ENCODE measurements at regions not wholly inside any gene's neighbourhood (a gene's known extent, or its start where the extent isn't known, plus 50 kb on each side); places are given as distances from the start of the nearest gene placed in this dataset.

DNA sequence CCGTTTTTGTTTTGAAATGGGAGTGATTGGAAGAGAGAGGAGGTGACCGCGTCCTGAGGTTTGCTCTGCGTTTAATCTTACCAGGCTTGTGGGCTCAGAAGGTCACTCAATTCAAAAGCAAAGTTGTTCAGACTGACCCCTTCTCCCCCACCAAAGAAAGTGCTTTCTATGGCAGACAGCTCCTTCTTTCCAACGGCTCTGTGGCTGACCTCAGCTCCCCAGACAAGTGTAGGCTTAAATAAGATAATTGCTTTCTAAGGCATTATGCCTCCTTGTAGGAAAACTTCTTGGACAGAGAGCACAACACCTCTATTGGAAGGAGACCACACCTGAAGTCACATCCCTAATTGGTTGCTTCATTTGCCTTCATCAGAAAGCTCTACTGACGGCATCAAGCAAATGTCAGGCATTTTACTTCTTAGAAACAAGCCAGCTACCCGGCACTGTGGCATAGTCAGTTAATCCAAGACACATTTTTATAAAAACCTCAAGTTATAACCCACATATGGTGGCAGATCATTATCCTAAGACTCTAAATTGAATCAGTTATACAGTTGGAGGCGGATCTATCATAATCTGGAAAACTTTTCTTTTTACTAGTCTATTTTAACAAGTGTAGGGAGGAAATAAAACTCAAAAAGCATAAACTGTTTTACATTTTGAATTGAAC is 94.9 kb downstream of the TMEM174 start:
- intact Hi-C loops (cut with micrococcal nuclease; ENCODE audit: unreplicated experiment) = no loop called here
- CTCF ChIA-PET = no interaction called here
- H3K27me3 ChIP-seq (replicated peaks; ENCODE audit: insufficient read depth, low read depth, low read length, poor library complexity) = no peaks in the 10 kb centered on the region
- no TSS peak for BruUV-seq (replicated peaks)
- no peaks in the 10 kb centered on the region for H3K36me3 ChIP-seq (ENCODE audit: insufficient read depth, low read length, poor library complexity, severe bottlenecking)
- H3K4me1 ChIP-seq (ENCODE audit: insufficient read depth, low read length, poor library complexity, severe bottlenecking) = no peaks in the 10 kb centered on the region
- no peaks in the 10 kb centered on the region for H3K9me3 ChIP-seq (ENCODE audit: low read depth, low read length, poor library complexity, severe bottlenecking)
- TF ChIP-seq, protein P1, sequence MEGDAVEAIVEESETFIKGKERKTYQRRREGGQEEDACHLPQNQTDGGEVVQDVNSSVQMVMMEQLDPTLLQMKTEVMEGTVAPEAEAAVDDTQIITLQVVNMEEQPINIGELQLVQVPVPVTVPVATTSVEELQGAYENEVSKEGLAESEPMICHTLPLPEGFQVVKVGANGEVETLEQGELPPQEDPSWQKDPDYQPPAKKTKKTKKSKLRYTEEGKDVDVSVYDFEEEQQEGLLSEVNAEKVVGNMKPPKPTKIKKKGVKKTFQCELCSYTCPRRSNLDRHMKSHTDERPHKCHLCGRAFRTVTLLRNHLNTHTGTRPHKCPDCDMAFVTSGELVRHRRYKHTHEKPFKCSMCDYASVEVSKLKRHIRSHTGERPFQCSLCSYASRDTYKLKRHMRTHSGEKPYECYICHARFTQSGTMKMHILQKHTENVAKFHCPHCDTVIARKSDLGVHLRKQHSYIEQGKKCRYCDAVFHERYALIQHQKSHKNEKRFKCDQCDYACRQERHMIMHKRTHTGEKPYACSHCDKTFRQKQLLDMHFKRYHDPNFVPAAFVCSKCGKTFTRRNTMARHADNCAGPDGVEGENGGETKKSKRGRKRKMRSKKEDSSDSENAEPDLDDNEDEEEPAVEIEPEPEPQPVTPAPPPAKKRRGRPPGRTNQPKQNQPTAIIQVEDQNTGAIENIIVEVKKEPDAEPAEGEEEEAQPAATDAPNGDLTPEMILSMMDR (conservative IDR thresholded peaks at IDR 0.05; ENCODE audit: low read depth, low read length) = no peak
- no peak for TF ChIP-seq EZH2 (IDR thresholded peaks at IDR 0.05; ENCODE audit: borderline replicate concordance, low read depth, low read length, poor library complexity, severe bottlenecking)
- no peak for DNase-seq (ENCODE audit: low spot score)
- POLR2A ChIA-PET (ENCODE audit: low non-redundant PET) = interaction anchor here (0.6 kb wide), 1 partner anchor 210 kb away, joined by 4 read pairs; no protein-coding TSS in a partner anchor
- no peak overlapping the region for H3K27ac ChIP-seq (ENCODE audit: low read depth, low read length, poor library complexity, severe bottlenecking)
- no peak overlapping the region for H3K4me3 ChIP-seq (ENCODE audit: low read depth, low read length, poor library complexity, severe bottlenecking)

DNA sequence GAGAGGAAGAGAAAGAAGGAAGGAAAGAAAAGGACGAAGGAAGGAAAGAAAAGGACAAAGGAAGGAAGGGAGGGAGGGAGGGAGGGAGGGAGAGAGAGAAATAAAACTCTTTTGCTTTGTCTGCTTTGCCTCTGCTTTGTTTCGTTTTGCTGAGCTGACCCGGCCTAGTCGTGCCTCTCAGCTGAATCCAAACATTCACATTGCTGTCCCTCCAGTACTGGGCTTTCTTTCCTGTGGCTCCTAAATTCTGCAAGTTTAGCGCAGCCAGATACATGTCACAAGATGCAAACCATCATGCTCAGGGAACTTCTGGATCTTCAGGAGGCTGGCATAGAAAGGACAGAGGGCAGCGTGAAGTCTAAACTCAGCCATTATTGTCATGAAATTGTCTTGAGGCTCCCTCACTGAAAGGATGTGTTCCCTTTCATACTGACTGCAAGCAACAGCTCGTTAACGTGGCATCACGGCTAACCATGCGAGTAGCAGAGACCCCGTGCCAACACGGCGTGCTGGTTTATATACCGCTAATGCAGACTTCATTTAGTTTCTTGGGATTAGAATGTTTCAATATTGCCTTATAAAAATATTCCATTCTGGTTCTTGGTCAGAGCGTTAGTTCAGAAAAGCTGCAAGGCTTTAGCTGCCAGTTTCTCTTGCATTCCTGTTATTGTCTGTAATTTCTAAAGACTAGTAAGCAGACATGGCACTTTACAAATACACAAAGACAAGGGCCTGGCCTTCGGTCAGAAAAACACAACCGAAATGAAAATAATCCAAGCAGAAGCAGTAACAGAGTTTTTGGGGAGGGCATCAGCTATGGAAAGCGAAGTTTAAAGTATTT is 94.2 kb downstream of the TMEM174 start:
- no peak for DNase-seq (ENCODE audit: low spot score)
- BruUV-seq (replicated peaks) = no TSS peak
- H3K4me3 ChIP-seq (ENCODE audit: low read depth, low read length, poor library complexity, severe bottlenecking) = no peak overlapping the region

DNA sequence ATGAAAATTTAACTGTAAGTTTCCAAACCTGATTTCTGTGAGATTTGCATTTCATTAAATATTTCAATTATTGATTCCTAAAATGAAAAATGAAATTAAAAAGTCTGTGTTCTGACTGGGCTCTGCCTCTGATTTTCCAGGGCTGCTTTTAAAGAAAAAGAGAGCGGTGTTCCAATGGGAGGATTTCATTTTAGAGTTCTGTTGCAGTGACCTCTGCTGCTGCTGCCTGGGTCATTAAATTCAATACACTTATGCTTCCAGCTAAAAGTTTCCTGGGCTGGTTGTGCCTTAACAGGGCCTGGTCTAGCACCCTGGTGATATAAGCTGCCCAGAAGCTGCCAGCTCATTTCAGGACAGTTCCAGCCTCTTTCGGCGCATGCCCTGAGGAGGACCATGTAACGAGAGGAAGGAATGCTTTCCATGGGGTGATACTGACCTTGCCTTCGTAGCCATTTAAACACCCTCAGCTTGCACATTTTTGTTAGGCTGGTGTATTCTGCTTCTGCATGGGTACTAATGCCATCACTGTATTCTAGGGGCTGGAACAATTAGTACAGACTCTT is 93.3 kb downstream of the TMEM174 start:
- no peaks in the 10 kb centered on the region for H3K9me3 ChIP-seq (ENCODE audit: low read depth, low read length, poor library complexity, severe bottlenecking)
- ChIA-PET POLR2A (ENCODE audit: low non-redundant PET) (no interaction called here), CTCF (no interaction called here)
- H3K27me3 ChIP-seq (replicated peaks; ENCODE audit: insufficient read depth, low read depth, low read length, poor library complexity) = no peaks in the 10 kb centered on the region
- TF ChIP-seq, protein P1 (conservative IDR thresholded peaks at IDR 0.05; ENCODE audit: low read depth, low read length) = no peak
- no peak for TF ChIP-seq EZH2 (IDR thresholded peaks at IDR 0.05; ENCODE audit: borderline replicate concordance, low read depth, low read length, poor library complexity, severe bottlenecking)
- no peaks in the 10 kb centered on the region for H3K4me1 ChIP-seq (ENCODE audit: insufficient read depth, low read length, poor library complexity, severe bottlenecking)
- BruUV-seq (replicated peaks) = no TSS peak
- no peaks in the 10 kb centered on the region for H3K36me3 ChIP-seq (ENCODE audit: insufficient read depth, low read length, poor library complexity, severe bottlenecking)
- intact Hi-C loops (cut with micrococcal nuclease; ENCODE audit: unreplicated experiment) = no loop called here
- H3K27ac ChIP-seq (ENCODE audit: low read depth, low read length, poor library complexity, severe bottlenecking) = no peak overlapping the region
- H3K4me3 ChIP-seq (ENCODE audit: low read depth, low read length, poor library complexity, severe bottlenecking) = no peak overlapping the region
- DNase-seq (ENCODE audit: low spot score) = no peak

More for the DNA sequence above, 94.2 kb downstream of the TMEM174 start:
- TF ChIP-seq, protein P1 (conservative IDR thresholded peaks at IDR 0.05; ENCODE audit: low read depth, low read length) = no peak
- TF ChIP-seq EZH2 (IDR thresholded peaks at IDR 0.05; ENCODE audit: borderline replicate concordance, low read depth, low read length, poor library complexity, severe bottlenecking) = no peak
- Histone ChIP-seq H3K27me3 (replicated peaks; ENCODE audit: insufficient read depth, low read depth, low read length, poor library complexity) (no peaks in the 10 kb centered on the region), H3K9me3 (ENCODE audit: low read depth, low read length, poor library complexity, severe bottlenecking) (no peaks in the 10 kb centered on the region), H3K4me1 (ENCODE audit: insufficient read depth, low read length, poor library complexity, severe bottlenecking) (no peaks in the 10 kb centered on the region), H3K36me3 (ENCODE audit: insufficient read depth, low read length, poor library complexity, severe bottlenecking) (no peaks in the 10 kb centered on the region), H3K27ac (ENCODE audit: low read depth, low read length, poor library complexity, severe bottlenecking) (no peak overlapping the region)
- intact Hi-C loops (cut with micrococcal nuclease; ENCODE audit: unreplicated experiment) = no loop called here
- ChIA-PET CTCF (no interaction called here), POLR2A (ENCODE audit: low non-redundant PET) (interaction anchor here (0.6 kb wide), 1 partner anchor 209 kb away, joined by 4 read pairs; no protein-coding TSS in a partner anchor)

All from A673 (cell line).